ENCODE measurements at regions not wholly inside any gene's neighbourhood (a gene's known extent, or its start where the extent isn't known, plus 50 kb on each side); places are given as distances from the start of the nearest gene placed in this dataset.
A peak's percentile ranks its signal among the peaks of the same experiment; 100 is the strongest.

DNA sequence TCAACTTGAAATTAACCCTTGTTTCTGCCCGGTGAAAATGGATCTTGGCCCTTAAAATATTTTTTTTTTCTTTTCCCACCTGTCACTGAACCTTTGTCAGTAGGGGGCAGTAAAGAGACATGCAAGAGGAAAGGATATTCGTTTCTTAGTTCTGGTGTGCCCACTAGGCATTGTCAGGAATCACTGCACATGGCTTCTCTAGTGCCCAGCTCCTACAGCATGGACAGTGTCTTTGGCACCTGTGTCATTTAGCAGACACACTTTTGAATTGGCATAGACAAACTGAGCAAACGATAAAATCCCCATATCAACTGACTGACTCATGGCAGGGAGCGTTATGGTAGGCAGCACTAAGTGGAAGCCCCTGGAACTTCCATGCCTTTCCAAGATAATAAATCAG is 1048.1 kb downstream of the BRINP3 start:
- peak; percentile 68 for ATAC-seq
- DNase-seq = no peak
- intact Hi-C loops (cut with micrococcal nuclease) = no loop called here

DNA sequence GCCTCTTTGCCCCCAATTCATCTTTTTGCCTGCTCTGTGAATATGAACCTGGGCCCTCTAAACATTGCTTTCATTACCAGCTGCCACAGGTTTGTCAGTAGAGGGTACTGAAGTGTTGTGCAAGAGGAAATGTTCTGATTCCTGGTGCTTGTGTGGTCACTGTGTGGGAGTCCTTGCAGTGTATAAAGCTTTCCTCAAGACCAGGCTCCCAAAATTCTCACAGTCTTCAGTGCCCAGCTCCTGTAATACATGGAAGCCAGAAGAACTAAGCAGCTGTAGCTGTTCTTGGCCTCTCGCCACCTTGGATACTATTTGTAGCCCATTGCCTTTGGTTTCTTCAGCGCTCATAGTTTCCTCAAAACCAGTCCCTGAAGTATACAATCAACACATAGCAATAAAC is 1046.2 kb downstream of the BRINP3 start:
- DNase-seq (no peak), ATAC-seq (no peak)
- intact Hi-C loops (cut with micrococcal nuclease) = no loop called here

DNA sequence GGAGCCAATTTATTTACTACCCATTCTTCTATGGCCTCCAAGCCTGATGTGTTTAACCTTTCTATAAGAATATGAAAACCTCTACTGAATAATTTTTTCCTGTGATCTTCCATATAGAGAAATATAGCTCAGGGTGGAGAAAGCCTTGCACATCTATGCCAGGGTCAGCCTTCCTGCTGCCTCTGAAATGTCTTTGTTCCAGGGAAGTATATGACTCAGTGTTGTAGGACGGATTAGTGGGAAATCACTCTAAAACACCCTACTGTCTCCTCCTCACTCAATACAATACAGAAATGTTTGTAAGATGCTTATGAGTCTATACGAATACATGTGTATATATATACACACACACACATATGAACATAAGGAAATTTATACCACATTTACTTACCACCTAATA is 1044.9 kb downstream of the BRINP3 start:
- DNase-seq (no peak), ATAC-seq (no peak)
- intact Hi-C loops (cut with micrococcal nuclease) = no loop called here

- no peak for ATAC-seq
- intact Hi-C loops (cut with micrococcal nuclease) = no loop called here
- DNase-seq = no peak
Observed at GRCh38 chr1:189434461-189434860, 1043.2 kb downstream of the BRINP3 start.

- intact Hi-C loops (cut with micrococcal nuclease) = no loop called here
- DNase-seq (no peak), ATAC-seq (no peak)
Observed at GRCh38 chr1:189435398-189435797, 1042.3 kb downstream of the BRINP3 start.

GRCh38 chr1:189438808-189439207 is 1038.9 kb downstream of the BRINP3 start:
- no peak for DNase-seq
- ATAC-seq = no peak
- intact Hi-C loops (cut with micrococcal nuclease) = no loop called here

- ATAC-seq (no peak), DNase-seq (no peak)
Observed at GRCh38 chr1:189463166-189463565, 1014.5 kb downstream of the BRINP3 start.

DNA sequence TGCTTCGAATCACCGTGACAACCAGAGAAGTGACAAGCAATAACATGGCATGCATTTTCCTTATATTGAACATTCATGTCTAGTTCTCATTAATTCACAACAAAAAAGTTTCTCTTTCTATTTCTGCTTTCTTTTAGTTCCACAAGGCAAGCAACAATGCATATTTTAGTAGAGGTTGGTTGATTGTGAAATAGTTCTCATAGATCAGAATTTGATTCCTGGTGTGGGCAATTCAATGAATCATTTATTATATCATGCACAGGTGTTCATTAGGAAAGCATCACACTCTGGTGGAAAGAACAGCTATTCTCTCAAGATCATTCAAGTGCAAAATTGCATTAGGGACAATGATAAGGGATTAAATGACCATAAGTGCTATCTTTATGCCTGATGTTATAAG is 980.9 kb downstream of the BRINP3 start:
- intact Hi-C loops (cut with micrococcal nuclease) = no loop called here
- DNase-seq (no peak), ATAC-seq (no peak)

More at GRCh38 chr1:189463166-189463565, 1014.5 kb downstream of the BRINP3 start:
- intact Hi-C loops (cut with micrococcal nuclease) = no loop called here

DNA sequence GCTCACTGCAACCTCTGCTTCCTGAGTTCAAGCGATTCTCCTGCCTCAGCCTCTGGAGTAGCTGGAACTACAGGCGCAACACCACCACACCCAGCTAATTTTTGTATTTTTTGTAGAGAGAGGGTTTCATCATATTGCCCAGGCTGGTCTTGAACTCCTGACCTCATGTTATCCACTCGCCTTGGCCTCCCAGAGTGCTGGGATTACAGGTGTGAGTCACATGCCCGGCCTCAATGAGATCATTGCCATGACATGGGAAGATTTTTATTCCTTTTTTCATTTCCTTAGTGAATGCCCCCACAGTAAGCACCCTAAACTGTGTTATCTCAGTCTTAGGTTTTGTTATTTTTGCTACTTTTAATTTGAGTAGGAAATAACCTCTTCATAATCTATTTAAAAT is 977.9 kb downstream of the BRINP3 start:
- intact Hi-C loops (cut with micrococcal nuclease) = no loop called here
- no peak for ATAC-seq
- DNase-seq = no peak

DNA sequence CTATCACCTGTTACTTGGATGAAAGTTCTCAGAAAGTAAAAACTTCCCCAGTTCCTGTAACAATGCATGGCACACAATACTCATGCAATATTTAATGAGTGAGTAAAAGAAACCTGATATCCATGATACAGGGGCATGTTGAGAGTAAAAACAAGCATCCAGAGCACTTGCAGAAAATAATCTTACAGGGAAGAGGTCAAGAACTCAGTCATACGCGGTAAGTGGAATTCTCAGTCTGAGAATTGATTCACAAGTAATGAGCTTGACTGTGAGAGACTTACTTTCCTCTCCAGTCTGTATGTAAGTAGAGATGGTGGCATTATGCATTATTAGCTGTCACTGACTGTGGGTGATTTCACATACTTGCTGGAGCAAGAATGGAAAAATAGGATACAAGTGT is 976.9 kb downstream of the BRINP3 start:
- intact Hi-C loops (cut with micrococcal nuclease) = no loop called here
- DNase-seq (no peak), ATAC-seq (no peak)

- ATAC-seq = no peak
- no peak for DNase-seq
- intact Hi-C loops (cut with micrococcal nuclease) = no loop called here
Observed at GRCh38 chr1:189510827-189511226, 966.8 kb downstream of the BRINP3 start.

DNA sequence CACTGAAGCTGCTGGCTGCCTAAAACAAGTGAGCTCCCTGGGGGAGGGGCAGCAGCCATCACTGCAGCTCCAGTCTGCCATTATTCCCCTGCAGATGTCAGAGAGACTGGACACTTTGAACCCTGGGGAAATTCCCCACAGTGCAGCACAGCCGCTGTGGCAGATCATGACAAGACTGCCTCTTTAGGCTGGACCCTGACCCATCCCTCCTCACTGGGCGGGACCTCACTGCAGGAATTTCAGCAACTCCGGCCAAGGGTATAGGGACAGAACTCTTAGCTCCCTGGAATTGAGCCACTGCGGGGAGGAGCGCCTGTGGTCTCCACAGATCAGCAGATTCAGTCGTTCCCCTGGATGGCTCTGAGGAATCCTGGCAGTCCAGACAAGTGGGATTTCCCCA is 964.6 kb downstream of the BRINP3 start:
- intact Hi-C loops (cut with micrococcal nuclease) = no loop called here
- ATAC-seq = no peak
- no peak for DNase-seq

DNA sequence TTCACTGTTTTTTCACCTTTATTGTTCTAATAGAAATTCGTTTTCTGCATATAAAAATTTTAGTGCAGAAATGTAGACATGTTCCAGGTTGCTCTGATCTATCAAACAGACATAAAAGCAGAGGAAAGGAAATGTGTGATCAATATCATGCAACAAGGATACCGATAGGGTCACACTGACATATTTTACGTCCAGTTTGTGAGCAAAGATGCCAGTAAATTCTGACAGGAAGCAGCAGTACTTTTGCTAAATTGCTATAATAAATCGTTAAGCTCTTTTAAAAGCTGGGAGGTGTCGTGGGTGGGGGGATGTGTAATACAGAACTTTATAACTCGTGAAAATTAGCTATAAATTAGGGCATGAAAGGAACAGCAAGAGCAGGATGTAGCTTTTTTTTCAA is 955.2 kb downstream of the BRINP3 start:
- ATAC-seq (no peak), DNase-seq (no peak)
- intact Hi-C loops (cut with micrococcal nuclease) = no loop called here

- ATAC-seq = no peak
- intact Hi-C loops (cut with micrococcal nuclease) = no loop called here
- DNase-seq = no peak
Observed at GRCh38 chr1:189524501-189524900, 953.2 kb downstream of the BRINP3 start.

DNA sequence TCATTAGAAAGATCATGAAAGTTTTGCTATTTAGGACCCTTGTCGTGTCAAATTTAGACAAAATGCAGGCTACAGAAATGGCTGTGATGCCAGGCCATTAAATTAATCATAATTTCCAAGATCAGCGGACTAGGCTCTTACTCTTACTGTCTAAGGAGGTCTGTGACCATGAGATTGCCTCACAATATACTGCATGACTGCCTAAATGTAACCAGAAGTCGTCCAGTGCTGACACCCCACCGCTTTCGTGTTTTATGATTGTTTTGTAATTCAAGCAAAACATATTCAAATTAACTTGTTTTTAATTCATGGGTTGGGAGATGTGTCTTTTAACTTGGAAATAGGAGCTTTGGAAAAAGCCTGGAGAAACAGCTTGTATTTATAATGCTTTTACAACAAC is 947.5 kb downstream of the BRINP3 start:
- intact Hi-C loops (cut with micrococcal nuclease) = no loop called here
- ATAC-seq (no peak), DNase-seq (no peak)

GRCh38 chr1:189538271-189538670 is 939.4 kb downstream of the BRINP3 start:
- intact Hi-C loops (cut with micrococcal nuclease) = no loop called here
- ATAC-seq (no peak), DNase-seq (no peak)

DNA sequence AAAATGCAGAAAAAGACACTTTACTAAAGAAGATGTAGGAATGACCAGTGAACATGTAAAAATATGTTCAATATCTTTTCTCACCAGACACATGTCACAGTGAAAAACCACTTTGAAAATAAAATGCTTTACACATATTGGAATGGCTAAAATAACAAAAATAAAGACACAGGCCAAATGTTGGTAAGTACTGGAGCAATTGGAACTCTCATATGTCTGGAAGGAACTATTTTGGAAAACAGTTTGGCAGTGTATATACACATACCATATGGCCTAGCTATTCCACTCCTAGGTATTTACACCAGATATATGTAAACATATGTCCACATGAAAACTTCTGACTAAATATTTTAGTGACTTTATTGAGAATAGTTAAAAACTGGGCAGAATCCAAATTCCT is 927.2 kb downstream of the BRINP3 start:
- intact Hi-C loops (cut with micrococcal nuclease) = no loop called here
- DNase-seq (no peak), ATAC-seq (no peak)

DNA sequence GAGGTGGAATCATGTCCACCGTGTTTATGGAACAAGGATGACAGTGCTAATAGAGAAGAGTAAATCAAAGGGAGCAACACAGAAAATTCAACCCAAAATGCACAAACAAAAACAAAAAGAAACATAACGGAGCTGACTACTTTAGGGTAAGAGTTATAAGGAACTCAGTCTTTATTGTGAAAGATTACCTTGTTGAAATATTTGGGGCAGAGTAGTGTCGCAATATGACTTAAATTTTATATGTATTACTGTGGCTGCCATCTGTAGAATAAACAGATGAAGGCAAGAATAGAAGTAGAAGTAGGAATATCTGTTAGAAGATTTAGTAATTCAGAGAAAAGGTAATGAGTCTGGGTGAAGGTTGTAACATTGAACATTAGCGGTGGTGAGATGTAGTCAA is 913.9 kb downstream of the BRINP3 start:
- intact Hi-C loops (cut with micrococcal nuclease) = no loop called here
- no peak for ATAC-seq

GRCh38 chr1:189567890-189568289 is 909.8 kb downstream of the BRINP3 start:
- intact Hi-C loops (cut with micrococcal nuclease) = no loop called here
- DNase-seq (no peak), ATAC-seq (no peak)

More for the DNA sequence above, 913.9 kb downstream of the BRINP3 start:
- DNase-seq = no peak

DNA sequence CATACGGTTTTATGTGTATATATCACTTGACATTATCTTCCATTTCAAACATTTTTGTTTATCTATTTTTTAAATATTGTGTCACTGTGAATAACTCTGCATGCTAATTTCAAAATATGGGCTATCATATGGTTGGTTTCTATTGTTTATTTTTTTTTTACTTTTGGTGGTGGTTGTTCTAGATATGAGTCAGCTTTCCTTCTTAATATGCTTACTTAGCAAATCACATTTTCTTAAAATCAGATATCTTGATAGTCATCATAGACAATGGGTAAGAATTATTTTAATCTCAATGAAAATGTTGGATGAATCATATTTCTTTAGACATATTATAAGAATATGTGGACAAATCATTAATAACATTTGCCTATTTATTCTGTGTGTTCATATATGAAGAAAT is 881.5 kb downstream of the BRINP3 start:
- ATAC-seq = no peak
- intact Hi-C loops (cut with micrococcal nuclease) = no loop called here
- DNase-seq = no peak

GRCh38 chr1:189597083-189597482 is 880.6 kb downstream of the BRINP3 start:
- ATAC-seq (no peak), DNase-seq (no peak)
- intact Hi-C loops (cut with micrococcal nuclease) = no loop called here

DNA sequence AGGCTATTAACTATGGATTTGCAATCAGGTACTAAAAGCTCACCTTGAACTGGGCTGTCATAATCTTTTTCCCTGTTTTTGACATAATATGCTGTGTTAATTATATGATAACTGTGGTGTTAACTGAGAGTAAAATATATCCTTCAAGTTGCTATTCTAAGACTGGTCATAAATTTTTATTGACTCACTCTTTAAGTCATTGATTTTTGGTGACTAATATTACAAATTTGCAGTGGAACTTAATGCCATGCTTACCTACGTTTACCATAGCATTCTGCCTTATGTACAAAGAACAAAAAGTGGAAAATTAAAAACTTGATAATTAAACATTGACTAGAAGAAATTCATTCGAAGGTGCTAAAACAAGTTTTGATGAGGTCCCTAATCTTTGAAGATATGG is 872.4 kb downstream of the BRINP3 start:
- DNase-seq (no peak), ATAC-seq (no peak)
- intact Hi-C loops (cut with micrococcal nuclease) = no loop called here
